HT1080 (cell line): ENCODE measurements at regions not wholly inside any gene's neighbourhood (a gene's known extent, or its start where the extent isn't known, plus 50 kb on each side); places are given as distances from the start of the nearest gene placed in this dataset.

Source experiments
- DNase-seq: peaks from one replicate; pipeline ENCODE4 v3.0.0-alpha.2; 2015; ENCODE audit warnings: low read depth

GRCh38 chr17:74043976-74044375 lies 159.5 kb upstream of the RPL38 start:
- DNase-seq = no peak

GRCh38 chr17:74045608-74046280 lies 157.7 kb upstream of the RPL38 start:
- DNase-seq = peak; percentile 12

- DNase-seq = no peak
These were observed 154.1 kb upstream of the RPL38 start for GRCh38 chr17:74049167-74049966.

- no peak for DNase-seq
These were observed 153.5 kb upstream of the RPL38 start for GRCh38 chr17:74049967-74050458.

- DNase-seq = no peak
These were observed 152.1 kb upstream of the RPL38 start for GRCh38 chr17:74051348-74051747.

- DNase-seq = no peak
These were observed 150.3 kb upstream of the RPL38 start for GRCh38 chr17:74052993-74053711.

- DNase-seq = no peak
These were observed 149.8 kb upstream of the RPL38 start for GRCh38 chr17:74053712-74054078.

- no peak for DNase-seq
These were observed 149.2 kb upstream of the RPL38 start for GRCh38 chr17:74054249-74054648.

GRCh38 chr17:74055508-74056160 lies 147.8 kb upstream of the RPL38 start:
- no peak for DNase-seq

- DNase-seq = no peak
These were observed 143.8 kb upstream of the RPL38 start for GRCh38 chr17:74059479-74060240.

- no peak for DNase-seq
These were observed 141.7 kb upstream of the RPL38 start for GRCh38 chr17:74061758-74062157.

GRCh38 chr17:74062234-74062633 lies 141.2 kb upstream of the RPL38 start:
- DNase-seq = no peak

- DNase-seq = no peak
These were observed 140.0 kb upstream of the RPL38 start for GRCh38 chr17:74063439-74063838.

GRCh38 chr17:74070374-74070773 lies 133.1 kb upstream of the RPL38 start:
- DNase-seq = no peak

GRCh38 chr17:74070998-74071679 lies 132.3 kb upstream of the RPL38 start:
- no peak for DNase-seq

GRCh38 chr17:74072340-74072739 lies 131.1 kb upstream of the RPL38 start:
- DNase-seq = no peak

- DNase-seq = no peak
These were observed 127.0 kb upstream of the RPL38 start for GRCh38 chr17:74076446-74076845.

- DNase-seq = no peak
These were observed 126.2 kb upstream of the RPL38 start for GRCh38 chr17:74077231-74077630.

- no peak for DNase-seq
These were observed 125.0 kb upstream of the RPL38 start for GRCh38 chr17:74078363-74078941.
